Spleen (tissue), 7 donors: ENCODE measurements at regions not wholly inside any gene's neighbourhood (a gene's known extent, or its start where the extent isn't known, plus 50 kb on each side); places are given as distances from the start of the nearest gene placed in this dataset.

Source experiments
- POLR2A ChIP-seq, 3 donors: fragments of 450-650 bp; IDR thresholded peaks; one replicate each; pipeline ENCODE4 v1.5.1; 2017; ENCODE audit warnings: antibody characterized with exemption in 3 of 3, mild to moderate bottlenecking in 1 of 3
- POLR2AphosphoS5 ChIP-seq, 3 donors: sonication (generic); formaldehyde crosslinking; IDR thresholded peaks; one replicate each; pipeline ENCODE4 v1.5.1; 2017; ENCODE audit warnings: antibody characterized with exemption in 3 of 3
- TF ChIP-seq, protein P1 (sequence below), 11 experiments: fragments of 200-600 bp in 7 of 11; fragments of 450-650 bp in 4 of 11; sonication (generic) in 4 of 11; IDR thresholded peaks in 8 of 11; conservative IDR thresholded peaks in 3 of 11; 1 replicate in 7 of 11; 2 replicates in 4 of 11; pipeline versions ENCODE4 v1.4.0 to v1.8.0; 2016 to 2021; ENCODE audit warnings: antibody characterized with exemption in 11 of 11, inconsistent platforms in 4 of 11, mild to moderate bottlenecking in 1 of 11
- donor health status: DM: no; HTN: no; CAD: no; lungs with moderate emphysema.
- donor health status: DM: no; HTN: no; CAD: no.
- donor health status: DM: no; HTN: no; CAD: no.

DNA sequence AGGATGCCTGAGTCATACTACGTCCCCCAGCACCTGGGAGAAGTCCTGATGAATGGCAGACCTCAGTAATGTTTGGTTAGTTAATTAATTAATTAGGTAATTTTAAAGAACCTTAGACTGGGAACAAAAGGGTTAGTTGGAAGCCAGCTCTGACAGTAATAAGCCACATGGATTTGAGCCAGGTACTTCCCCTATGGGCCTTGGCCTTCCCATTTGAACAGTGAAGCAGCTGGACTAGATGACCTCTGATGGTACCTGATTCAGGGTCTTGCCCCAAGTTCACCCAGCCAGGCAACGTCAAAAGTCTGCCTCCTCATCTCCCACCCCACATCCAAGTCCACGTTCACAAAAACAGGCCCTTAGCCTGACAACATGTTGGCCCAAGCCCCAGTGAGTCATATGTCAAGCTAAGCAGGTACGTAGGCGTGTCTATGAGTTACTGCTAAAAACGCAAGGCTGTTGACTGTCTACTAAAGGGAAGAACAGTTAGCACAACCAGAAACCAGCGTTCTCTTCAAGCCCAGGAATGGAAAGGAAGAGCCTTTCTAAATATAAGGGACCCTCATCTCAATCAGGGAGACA is 303.2 kb downstream of the ACTL7B start:
- TF ChIP-seq, protein P1, sequence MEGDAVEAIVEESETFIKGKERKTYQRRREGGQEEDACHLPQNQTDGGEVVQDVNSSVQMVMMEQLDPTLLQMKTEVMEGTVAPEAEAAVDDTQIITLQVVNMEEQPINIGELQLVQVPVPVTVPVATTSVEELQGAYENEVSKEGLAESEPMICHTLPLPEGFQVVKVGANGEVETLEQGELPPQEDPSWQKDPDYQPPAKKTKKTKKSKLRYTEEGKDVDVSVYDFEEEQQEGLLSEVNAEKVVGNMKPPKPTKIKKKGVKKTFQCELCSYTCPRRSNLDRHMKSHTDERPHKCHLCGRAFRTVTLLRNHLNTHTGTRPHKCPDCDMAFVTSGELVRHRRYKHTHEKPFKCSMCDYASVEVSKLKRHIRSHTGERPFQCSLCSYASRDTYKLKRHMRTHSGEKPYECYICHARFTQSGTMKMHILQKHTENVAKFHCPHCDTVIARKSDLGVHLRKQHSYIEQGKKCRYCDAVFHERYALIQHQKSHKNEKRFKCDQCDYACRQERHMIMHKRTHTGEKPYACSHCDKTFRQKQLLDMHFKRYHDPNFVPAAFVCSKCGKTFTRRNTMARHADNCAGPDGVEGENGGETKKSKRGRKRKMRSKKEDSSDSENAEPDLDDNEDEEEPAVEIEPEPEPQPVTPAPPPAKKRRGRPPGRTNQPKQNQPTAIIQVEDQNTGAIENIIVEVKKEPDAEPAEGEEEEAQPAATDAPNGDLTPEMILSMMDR (IDR thresholded peaks at IDR 0.05 in 8 of 11, conservative IDR thresholded peaks at IDR 0.05 in 3 of 11), result no peak
- TF ChIP-seq POLR2A (IDR thresholded peaks at IDR 0.05) (no peak), POLR2AphosphoS5 (IDR thresholded peaks at IDR 0.05) (no peak)
